VCaP (cell line): ENCODE measurements at regions not wholly inside any gene's neighbourhood (a gene's known extent, or its start where the extent isn't known, plus 50 kb on each side); places are given as distances from the start of the nearest gene placed in this dataset.
"Not testable (repeated sequence)": the region's sequence is repeated elsewhere in the genome, so short reads cannot be mapped to it uniquely, and the experiment has no call there.

Experiments used
- H3K27ac ChIP-seq: fragments of 450-650 bp; 2 replicates; pipeline ENCODE4 v1.5.1; 2017
- TF ChIP-seq, protein P1 (sequence below): fragments of 450-650 bp; conservative IDR thresholded peaks from 2 replicates; pipeline ENCODE4 v1.5.1; 2017; ENCODE audit warnings: mild to moderate bottlenecking, moderate library complexity

DNA sequence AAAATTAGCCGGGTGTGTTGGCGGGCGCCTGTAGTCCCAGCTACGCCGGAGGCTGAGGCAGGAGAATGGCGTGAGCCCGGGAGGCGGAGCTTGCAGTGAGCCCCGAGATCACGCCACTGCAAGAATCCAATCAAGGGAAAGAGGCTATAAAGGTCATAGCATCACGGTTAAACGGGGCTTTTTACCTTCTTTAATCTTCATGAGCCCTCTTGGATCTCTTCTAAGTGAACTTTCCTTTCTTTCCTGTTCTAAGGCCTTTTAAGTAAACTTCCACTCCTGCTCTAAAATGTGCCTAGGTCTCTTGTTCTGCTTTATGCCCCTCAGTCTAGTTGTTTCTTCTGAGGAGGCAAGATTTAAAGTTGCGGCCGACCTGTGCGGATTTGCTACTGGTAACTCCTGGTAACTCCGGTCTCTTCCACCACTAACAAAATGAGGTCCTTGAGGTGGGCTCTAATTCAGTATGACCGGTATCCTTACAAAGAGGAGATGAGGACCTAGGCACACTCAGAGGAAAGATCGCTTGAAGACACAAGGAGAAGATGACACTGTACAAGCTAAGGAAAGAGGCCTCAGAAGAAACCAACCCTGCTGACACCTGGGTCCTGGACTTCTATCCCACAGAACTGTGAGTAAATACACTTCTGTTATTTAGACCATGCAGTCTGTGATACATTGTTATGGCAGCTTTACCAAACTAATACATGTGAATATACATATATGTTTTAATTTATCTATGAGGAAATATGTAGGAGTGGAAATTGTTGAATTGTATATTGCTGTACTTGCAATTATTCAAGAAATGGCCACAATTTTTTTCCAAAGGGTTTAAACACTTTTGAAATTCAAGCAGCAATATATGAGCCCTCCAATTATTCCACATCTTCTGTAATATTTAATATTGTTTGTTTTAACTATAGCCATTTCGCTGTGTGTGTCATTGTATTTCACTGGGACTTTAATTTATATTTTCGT lies 331.5 kb upstream of the CNTNAP2 start:
- H3K27ac ChIP-seq: no peak overlapping the region
- TF ChIP-seq, protein P1, sequence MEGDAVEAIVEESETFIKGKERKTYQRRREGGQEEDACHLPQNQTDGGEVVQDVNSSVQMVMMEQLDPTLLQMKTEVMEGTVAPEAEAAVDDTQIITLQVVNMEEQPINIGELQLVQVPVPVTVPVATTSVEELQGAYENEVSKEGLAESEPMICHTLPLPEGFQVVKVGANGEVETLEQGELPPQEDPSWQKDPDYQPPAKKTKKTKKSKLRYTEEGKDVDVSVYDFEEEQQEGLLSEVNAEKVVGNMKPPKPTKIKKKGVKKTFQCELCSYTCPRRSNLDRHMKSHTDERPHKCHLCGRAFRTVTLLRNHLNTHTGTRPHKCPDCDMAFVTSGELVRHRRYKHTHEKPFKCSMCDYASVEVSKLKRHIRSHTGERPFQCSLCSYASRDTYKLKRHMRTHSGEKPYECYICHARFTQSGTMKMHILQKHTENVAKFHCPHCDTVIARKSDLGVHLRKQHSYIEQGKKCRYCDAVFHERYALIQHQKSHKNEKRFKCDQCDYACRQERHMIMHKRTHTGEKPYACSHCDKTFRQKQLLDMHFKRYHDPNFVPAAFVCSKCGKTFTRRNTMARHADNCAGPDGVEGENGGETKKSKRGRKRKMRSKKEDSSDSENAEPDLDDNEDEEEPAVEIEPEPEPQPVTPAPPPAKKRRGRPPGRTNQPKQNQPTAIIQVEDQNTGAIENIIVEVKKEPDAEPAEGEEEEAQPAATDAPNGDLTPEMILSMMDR: no peak

DNA sequence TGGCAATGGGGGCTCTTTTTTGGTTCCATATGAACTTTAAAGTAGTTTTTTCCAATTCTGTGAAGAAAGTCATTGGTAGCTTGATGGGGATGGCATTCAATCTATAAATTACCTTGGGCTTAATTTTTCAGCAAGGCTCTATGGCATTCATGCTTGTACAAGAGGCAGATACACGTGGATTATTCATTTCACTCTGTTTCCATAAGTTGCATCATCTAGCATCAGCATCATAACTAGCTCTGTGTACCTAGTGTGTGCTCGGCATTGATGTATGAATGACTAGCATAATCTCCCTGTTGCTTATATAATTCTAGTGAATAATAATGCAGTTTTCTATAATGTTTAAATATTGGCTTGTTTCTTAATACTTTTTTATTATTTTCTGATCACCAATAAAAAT lies 335.2 kb upstream of the CNTNAP2 start:
- H3K27ac ChIP-seq: not testable (repeated sequence)

DNA sequence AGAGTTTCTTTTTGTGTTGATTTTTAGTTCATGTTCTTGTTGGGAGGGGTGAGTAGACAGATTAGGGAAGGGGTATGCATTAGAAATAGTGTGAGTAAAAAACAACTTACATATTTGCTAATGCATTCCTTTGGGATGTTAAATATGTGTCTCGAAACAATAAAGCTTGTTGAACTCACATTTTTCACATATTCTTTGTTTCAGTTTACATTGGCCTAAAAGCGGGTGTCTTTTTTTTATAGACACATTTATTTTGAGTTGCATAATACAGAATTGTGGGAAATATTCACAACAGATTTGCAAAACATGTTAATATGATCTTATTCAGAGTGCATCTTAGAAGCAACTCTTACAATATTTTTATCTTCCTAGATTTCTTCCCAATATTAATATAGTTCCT lies 337.5 kb upstream of the CNTNAP2 start:
- H3K27ac ChIP-seq: no peak overlapping the region
- TF ChIP-seq, protein P1: no peak

GRCh38 chr7:145774777-145775176 lies 341.8 kb upstream of the CNTNAP2 start:
- TF ChIP-seq, protein P1: no peak
- H3K27ac ChIP-seq: no peak overlapping the region

GRCh38 chr7:145753004-145753403 lies 363.6 kb upstream of the CNTNAP2 start:
- H3K27ac ChIP-seq: no peak overlapping the region
- TF ChIP-seq, protein P1: no peak

DNA sequence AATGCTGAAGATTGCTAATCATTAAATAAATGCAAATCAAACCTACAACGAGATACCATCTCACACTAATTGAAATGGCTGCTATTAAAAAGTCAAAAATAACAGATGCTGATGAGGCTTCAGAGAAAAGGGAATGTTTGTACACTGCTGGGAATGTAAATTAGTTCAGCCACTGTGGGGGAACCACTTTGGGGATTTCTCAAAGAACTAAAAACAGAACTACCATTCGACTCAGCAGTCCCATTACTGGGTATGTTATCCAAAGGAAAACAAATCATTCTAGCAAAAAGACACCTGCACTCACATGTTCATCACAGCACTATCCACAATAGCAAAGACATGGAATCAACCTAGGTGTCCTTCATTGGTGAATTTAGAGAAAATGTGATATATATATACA lies 379.0 kb upstream of the CNTNAP2 start:
- no peak overlapping the region for H3K27ac ChIP-seq
- TF ChIP-seq, protein P1: no peak

GRCh38 chr7:145735061-145735460 lies 381.5 kb upstream of the CNTNAP2 start:
- TF ChIP-seq, protein P1: no peak
- no peak overlapping the region for H3K27ac ChIP-seq

GRCh38 chr7:145732521-145732920 lies 384.1 kb upstream of the CNTNAP2 start:
- TF ChIP-seq, protein P1: no peak

More at GRCh38 chr7:145732521-145732920, 384.1 kb upstream of the CNTNAP2 start:
- H3K27ac ChIP-seq: no peak overlapping the region
